Liver (tissue), 8 donors: ENCODE measurements at regions not wholly inside any gene's neighbourhood (a gene's known extent, or its start where the extent isn't known, plus 50 kb on each side); places are given as distances from the start of the nearest gene placed in this dataset.

ENCODE experiments used
- DNase-seq: peaks from one replicate; pipeline ENCODE4 v3.0.0-alpha.2; 2017; ENCODE audit warnings: low spot score
- H3K27ac ChIP-seq, 2 donors: one replicate each; pipeline ENCODE4 v1.7.0; 2013; ENCODE audit warnings: inconsistent platforms in 2 of 2, low read length in 2 of 2, control low read depth in 1 of 2, low read depth in 1 of 2, mild to moderate bottlenecking in 1 of 2
- H3K27me3 ChIP-seq, 4 donors: one replicate each; pipeline versions ENCODE4 v1.6.1 to v1.7.0; 2013; ENCODE audit warnings: low read length in 3 of 4, inconsistent platforms in 1 of 4, mild to moderate bottlenecking in 1 of 4, moderate library complexity in 1 of 4; ENCODE audit not compliant: control insufficient read depth in 4 of 4, insufficient read depth in 4 of 4
- H3K36me3 ChIP-seq, 4 donors: one replicate each; pipeline versions ENCODE4 v1.6.1 to v1.7.0; 2013; ENCODE audit warnings: low read length in 3 of 4, mild to moderate bottlenecking in 3 of 4, low read depth in 1 of 4, moderate library complexity in 1 of 4; ENCODE audit not compliant: control insufficient read depth in 4 of 4, insufficient read depth in 3 of 4
- H3K4me1 ChIP-seq, 4 donors: one replicate each; pipeline versions ENCODE4 v1.6.1 to v1.7.0; 2013; ENCODE audit warnings: low read length in 3 of 4, mild to moderate bottlenecking in 3 of 4, moderate library complexity in 1 of 4; ENCODE audit not compliant: control insufficient read depth in 4 of 4, insufficient read depth in 4 of 4
- H3K4me3 ChIP-seq, 3 donors: one replicate each; pipeline versions ENCODE4 v1.6.1 to v1.7.0; 2013; ENCODE audit warnings: low read length in 3 of 3, control low read depth in 1 of 3, low read depth in 1 of 3, mild to moderate bottlenecking in 1 of 3
- H3K9ac ChIP-seq, 2 donors: one replicate each; pipeline ENCODE4 v1.7.0; 2013; ENCODE audit warnings: low read length in 2 of 2, mild to moderate bottlenecking in 2 of 2, moderate library complexity in 2 of 2, control low read depth in 1 of 2, low read depth in 1 of 2
- H3K9me3 ChIP-seq, 4 donors: one replicate each; pipeline versions ENCODE4 v1.6.1 to v1.7.0; 2013; ENCODE audit warnings: low read length in 3 of 4; ENCODE audit not compliant: control insufficient read depth in 4 of 4
- EGR1 ChIP-seq, 2 donors: IDR thresholded peaks; 2 replicates each; pipeline ENCODE4 v1.6.1; 2016 to 2018; ENCODE audit warnings: antibody characterized with exemption in 2 of 2, low read depth in 2 of 2
- FOXA1 ChIP-seq: IDR thresholded peaks from 2 replicates; pipeline ENCODE4 v1.6.1; 2016; ENCODE audit warnings: antibody characterized with exemption
- FOXA2 ChIP-seq: IDR thresholded peaks from 2 replicates; pipeline ENCODE4 v1.6.1; 2016; ENCODE audit warnings: antibody characterized with exemption
- HNF4A ChIP-seq, 2 donors: conservative IDR thresholded peaks; 2 replicates each; pipeline ENCODE4 v1.6.1; 2016; ENCODE audit warnings: antibody characterized with exemption in 2 of 2, mild to moderate bottlenecking in 2 of 2
- HNF4G ChIP-seq: IDR thresholded peaks from 2 replicates; pipeline ENCODE4 v1.6.1; 2016; ENCODE audit warnings: antibody characterized with exemption
- JUND ChIP-seq, 2 donors: IDR thresholded peaks; 2 replicates each; pipeline ENCODE4 v1.6.1; 2016; ENCODE audit warnings: antibody characterized with exemption in 2 of 2
- NR2F2 ChIP-seq: IDR thresholded peaks from 2 replicates; pipeline ENCODE4 v1.6.1; 2016; ENCODE audit warnings: antibody characterized with exemption
- RAD21 ChIP-seq, 2 donors: IDR thresholded peaks; 2 replicates each; pipeline ENCODE4 v1.6.1; 2016; ENCODE audit warnings: antibody characterized with exemption in 2 of 2, mild to moderate bottlenecking in 2 of 2
- RXRA ChIP-seq, 2 donors: IDR thresholded peaks; 2 replicates each; pipeline ENCODE4 v1.6.1; 2017 to 2018; ENCODE audit warnings: antibody characterized with exemption in 2 of 2, mild to moderate bottlenecking in 1 of 2
- SP1 ChIP-seq: IDR thresholded peaks from 2 replicates; pipeline ENCODE4 v1.6.1; 2018; ENCODE audit warnings: antibody characterized with exemption, mild to moderate bottlenecking
- TAF1 ChIP-seq: conservative IDR thresholded peaks from 2 replicates; pipeline ENCODE4 v1.6.1; 2016; ENCODE audit warnings: antibody characterized with exemption, mild to moderate bottlenecking
- YY1 ChIP-seq: IDR thresholded peaks from 2 replicates; pipeline ENCODE4 v1.6.1; 2016; ENCODE audit warnings: antibody characterized with exemption, mild to moderate bottlenecking
- WGBS: extraction: QIAGEN DNeasy Blood & Tissue Kit; methylation state at CpG from one replicate; pipeline ENCODE4 v1.1.7; 2013; 5-methylcytosine and 5-hydroxymethylcytosine counted together
- TF ChIP-seq, protein P1 (sequence below): IDR thresholded peaks from 2 replicates; pipeline ENCODE4 v1.6.1; 2016; ENCODE audit warnings: antibody characterized with exemption
- TF ChIP-seq, protein P2 (sequence below): fragments of 150-350 bp; IDR thresholded peaks from 2 replicates; pipeline ENCODE4 v1.5.1; 2017; ENCODE audit warnings: improper control_type of control experiment, low read depth, low read length; ENCODE audit not compliant: missing input control
- TF ChIP-seq, protein P3 (sequence below): IDR thresholded peaks from 2 replicates; pipeline ENCODE4 v1.6.1; 2016; ENCODE audit warnings: antibody characterized with exemption
- TF ChIP-seq, protein P4 (sequence below): IDR thresholded peaks from 2 replicates; pipeline ENCODE4 v1.6.1; 2016; ENCODE audit warnings: antibody characterized with exemption, mild to moderate bottlenecking
- TF ChIP-seq, protein P5 (sequence below): IDR thresholded peaks from 2 replicates; pipeline ENCODE4 v1.6.1; 2016; ENCODE audit warnings: antibody characterized with exemption
- donor health status: healthy.
- donor health status: healthy.
- donor health status: healthy.
- donor health status: healthy.
- donor health status: healthy.

DNA sequence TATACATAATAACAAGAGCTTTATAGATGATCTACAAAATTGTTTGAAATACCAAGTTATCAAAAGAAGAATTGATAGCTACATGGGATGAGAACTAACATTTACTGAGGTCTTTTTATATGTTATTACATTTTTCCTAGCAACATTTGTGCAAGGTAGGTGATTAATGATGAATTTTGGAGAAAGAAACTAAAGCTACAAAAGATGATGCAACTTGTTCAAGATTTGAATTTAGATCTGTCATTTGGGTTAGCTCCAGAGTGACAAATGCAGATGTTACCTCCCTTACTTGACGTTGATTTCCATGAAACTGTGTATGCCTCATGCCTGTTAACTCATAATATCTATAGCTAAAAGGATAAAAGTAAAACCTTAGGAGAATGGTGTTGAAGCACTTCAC is 84.5 kb upstream of the EYA4 start:
- H3K9ac ChIP-seq = no peak overlapping the region
- H3K27me3 ChIP-seq = no peaks in the 10 kb centered on the region
- no peaks in the 10 kb centered on the region for H3K4me1 ChIP-seq
- DNase-seq = no peak
- peaks cover 0 to 3% (median 0%) of the 10 kb centered on the region in 4 donors for H3K9me3 ChIP-seq
- TF ChIP-seq, protein P1, sequence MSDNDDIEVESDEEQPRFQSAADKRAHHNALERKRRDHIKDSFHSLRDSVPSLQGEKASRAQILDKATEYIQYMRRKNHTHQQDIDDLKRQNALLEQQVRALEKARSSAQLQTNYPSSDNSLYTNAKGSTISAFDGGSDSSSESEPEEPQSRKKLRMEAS = no peak
- TF ChIP-seq EGR1 (IDR thresholded peaks at IDR 0.05; ENCODE audit: low read depth in 2 of 2) (no peak), RAD21 (IDR thresholded peaks at IDR 0.05) (no peak), RXRA (IDR thresholded peaks at IDR 0.05) (no peak), YY1 (no peak), SP1 (no peak)
- TF ChIP-seq, protein P2, sequence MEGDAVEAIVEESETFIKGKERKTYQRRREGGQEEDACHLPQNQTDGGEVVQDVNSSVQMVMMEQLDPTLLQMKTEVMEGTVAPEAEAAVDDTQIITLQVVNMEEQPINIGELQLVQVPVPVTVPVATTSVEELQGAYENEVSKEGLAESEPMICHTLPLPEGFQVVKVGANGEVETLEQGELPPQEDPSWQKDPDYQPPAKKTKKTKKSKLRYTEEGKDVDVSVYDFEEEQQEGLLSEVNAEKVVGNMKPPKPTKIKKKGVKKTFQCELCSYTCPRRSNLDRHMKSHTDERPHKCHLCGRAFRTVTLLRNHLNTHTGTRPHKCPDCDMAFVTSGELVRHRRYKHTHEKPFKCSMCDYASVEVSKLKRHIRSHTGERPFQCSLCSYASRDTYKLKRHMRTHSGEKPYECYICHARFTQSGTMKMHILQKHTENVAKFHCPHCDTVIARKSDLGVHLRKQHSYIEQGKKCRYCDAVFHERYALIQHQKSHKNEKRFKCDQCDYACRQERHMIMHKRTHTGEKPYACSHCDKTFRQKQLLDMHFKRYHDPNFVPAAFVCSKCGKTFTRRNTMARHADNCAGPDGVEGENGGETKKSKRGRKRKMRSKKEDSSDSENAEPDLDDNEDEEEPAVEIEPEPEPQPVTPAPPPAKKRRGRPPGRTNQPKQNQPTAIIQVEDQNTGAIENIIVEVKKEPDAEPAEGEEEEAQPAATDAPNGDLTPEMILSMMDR = no peak
- TF ChIP-seq, protein P3, sequence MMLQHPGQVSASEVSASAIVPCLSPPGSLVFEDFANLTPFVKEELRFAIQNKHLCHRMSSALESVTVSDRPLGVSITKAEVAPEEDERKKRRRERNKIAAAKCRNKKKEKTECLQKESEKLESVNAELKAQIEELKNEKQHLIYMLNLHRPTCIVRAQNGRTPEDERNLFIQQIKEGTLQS = no peak
- no peak overlapping the region for H3K27ac ChIP-seq
- 71% methylated on average over 1 of the region's 1 CpG for WGBS
- H3K36me3 ChIP-seq = no peaks in the 10 kb centered on the region
- H3K4me3 ChIP-seq = no peak overlapping the region

DNA sequence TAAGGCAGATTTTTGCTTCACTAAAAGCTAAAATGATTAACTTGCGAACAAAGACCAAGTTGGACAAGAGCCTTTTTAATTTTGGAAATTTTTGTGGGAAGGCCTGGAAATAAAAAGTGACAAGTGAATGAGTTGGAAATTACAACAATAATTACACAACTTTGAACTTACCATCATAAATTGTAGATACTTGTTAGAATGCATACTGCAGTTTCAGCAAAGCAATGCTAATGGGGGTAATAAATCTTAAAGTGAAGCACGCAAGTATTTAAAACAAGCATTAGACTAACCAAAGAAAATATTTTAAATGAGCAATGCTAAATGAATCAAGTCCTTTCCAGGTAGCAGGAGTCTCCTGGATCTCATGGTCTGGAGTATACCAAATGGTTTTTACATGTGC is 83.2 kb upstream of the EYA4 start:
- no peak for DNase-seq
- H3K27ac ChIP-seq = no peak overlapping the region
- WGBS = 91% methylated on average over 2 of the region's 2 CpGs

DNA sequence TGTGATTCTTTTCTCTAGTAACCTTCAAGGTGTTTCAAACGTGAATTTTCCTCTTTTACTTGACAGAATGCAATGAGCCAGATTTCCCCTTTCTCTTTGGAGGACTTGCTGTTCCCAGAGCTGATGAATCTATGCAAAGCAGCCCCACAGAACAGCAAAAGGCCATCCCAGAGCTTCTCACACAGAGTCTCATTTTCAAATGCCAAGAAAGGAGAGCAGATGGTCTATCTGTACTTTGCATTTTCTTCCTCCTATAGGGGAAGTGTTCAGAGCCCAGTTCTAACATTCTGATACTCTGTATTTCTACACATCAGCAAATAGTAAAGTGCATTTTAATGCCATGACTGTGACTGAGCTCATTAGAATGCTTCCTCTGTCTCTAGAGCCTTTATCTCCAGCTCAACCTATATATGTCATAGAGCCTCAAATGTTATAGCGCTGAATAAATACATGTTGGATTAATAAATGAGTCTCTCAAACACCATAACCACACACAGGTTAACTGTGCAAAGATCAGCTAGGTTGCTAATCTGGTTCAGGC is 81.8 kb upstream of the EYA4 start:
- no peak for TF ChIP-seq HNF4G
- TF ChIP-seq FOXA1 = no peak
- TF ChIP-seq RAD21 (IDR thresholded peaks at IDR 0.05) = no peak
- TF ChIP-seq HNF4A (conservative IDR thresholded peaks at IDR 0.05) = no peak
- TF ChIP-seq SP1 = no peak
- TF ChIP-seq, protein P1 = no peak
- TF ChIP-seq, protein P3 = no peak
- no peak for TF ChIP-seq EGR1 (IDR thresholded peaks at IDR 0.05; ENCODE audit: low read depth in 2 of 2)
- no peak for TF ChIP-seq YY1
- TF ChIP-seq NR2F2 = no peak
- TF ChIP-seq FOXA2 = no peak
- TF ChIP-seq, protein P4, sequence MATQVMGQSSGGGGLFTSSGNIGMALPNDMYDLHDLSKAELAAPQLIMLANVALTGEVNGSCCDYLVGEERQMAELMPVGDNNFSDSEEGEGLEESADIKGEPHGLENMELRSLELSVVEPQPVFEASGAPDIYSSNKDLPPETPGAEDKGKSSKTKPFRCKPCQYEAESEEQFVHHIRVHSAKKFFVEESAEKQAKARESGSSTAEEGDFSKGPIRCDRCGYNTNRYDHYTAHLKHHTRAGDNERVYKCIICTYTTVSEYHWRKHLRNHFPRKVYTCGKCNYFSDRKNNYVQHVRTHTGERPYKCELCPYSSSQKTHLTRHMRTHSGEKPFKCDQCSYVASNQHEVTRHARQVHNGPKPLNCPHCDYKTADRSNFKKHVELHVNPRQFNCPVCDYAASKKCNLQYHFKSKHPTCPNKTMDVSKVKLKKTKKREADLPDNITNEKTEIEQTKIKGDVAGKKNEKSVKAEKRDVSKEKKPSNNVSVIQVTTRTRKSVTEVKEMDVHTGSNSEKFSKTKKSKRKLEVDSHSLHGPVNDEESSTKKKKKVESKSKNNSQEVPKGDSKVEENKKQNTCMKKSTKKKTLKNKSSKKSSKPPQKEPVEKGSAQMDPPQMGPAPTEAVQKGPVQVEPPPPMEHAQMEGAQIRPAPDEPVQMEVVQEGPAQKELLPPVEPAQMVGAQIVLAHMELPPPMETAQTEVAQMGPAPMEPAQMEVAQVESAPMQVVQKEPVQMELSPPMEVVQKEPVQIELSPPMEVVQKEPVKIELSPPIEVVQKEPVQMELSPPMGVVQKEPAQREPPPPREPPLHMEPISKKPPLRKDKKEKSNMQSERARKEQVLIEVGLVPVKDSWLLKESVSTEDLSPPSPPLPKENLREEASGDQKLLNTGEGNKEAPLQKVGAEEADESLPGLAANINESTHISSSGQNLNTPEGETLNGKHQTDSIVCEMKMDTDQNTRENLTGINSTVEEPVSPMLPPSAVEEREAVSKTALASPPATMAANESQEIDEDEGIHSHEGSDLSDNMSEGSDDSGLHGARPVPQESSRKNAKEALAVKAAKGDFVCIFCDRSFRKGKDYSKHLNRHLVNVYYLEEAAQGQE = no peak
- no peak for TF ChIP-seq JUND (IDR thresholded peaks at IDR 0.05)
- TF ChIP-seq TAF1 = no peak
- H3K4me3 ChIP-seq = no peak overlapping the region
- no peak overlapping the region for H3K27ac ChIP-seq
- no peak for DNase-seq
- WGBS = 50% methylated on average over 2 of the region's 2 CpGs
- peaks cover 0 to 6% (median 2%) of the 10 kb centered on the region in 4 donors for H3K27me3 ChIP-seq
- H3K36me3 ChIP-seq = no peaks in the 10 kb centered on the region
- no peaks in the 10 kb centered on the region for H3K4me1 ChIP-seq
- peaks cover 0 to 3% (median 0%) of the 10 kb centered on the region in 4 donors for H3K9me3 ChIP-seq
- H3K9ac ChIP-seq = no peak overlapping the region

More for the DNA sequence above, 83.2 kb upstream of the EYA4 start:
- no peaks in the 10 kb centered on the region for H3K36me3 ChIP-seq
- TF ChIP-seq, protein P5, sequence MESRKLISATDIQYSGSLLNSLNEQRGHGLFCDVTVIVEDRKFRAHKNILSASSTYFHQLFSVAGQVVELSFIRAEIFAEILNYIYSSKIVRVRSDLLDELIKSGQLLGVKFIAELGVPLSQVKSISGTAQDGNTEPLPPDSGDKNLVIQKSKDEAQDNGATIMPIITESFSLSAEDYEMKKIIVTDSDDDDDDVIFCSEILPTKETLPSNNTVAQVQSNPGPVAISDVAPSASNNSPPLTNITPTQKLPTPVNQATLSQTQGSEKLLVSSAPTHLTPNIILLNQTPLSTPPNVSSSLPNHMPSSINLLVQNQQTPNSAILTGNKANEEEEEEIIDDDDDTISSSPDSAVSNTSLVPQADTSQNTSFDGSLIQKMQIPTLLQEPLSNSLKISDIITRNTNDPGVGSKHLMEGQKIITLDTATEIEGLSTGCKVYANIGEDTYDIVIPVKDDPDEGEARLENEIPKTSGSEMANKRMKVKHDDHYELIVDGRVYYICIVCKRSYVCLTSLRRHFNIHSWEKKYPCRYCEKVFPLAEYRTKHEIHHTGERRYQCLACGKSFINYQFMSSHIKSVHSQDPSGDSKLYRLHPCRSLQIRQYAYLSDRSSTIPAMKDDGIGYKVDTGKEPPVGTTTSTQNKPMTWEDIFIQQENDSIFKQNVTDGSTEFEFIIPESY = no peak
- TF ChIP-seq JUND (IDR thresholded peaks at IDR 0.05) = no peak
- no peak overlapping the region for H3K9ac ChIP-seq
- H3K4me1 ChIP-seq = no peaks in the 10 kb centered on the region
- no peaks in the 10 kb centered on the region for H3K27me3 ChIP-seq
- H3K4me3 ChIP-seq = no peak overlapping the region
- H3K9me3 ChIP-seq = peaks cover 0 to 3% (median 0%) of the 10 kb centered on the region in 4 donors
